GM21717 (cell line): ENCODE measurements at regions not wholly inside any gene's neighbourhood (a gene's known extent, or its start where the extent isn't known, plus 50 kb on each side); places are given as distances from the start of the nearest gene placed in this dataset.
"Not testable (repeated sequence)": the region's sequence is repeated elsewhere in the genome, so short reads cannot be mapped to it uniquely, and the experiment has no call there.

ENCODE experiments used
- ATAC-seq: cut with Tn5 transposase; IDR thresholded peaks from one replicate; pipeline ENCODE4 v1.9.1; 2021; ENCODE audit warnings: mild to moderate bottlenecking, moderate library complexity; ENCODE audit not compliant: unreplicated experiment

- no peak for ATAC-seq
These were observed 270.0 kb upstream of the SOX9 start for GRCh38 chr17:71850812-71851211.

- ATAC-seq = no peak
These were observed 265.8 kb upstream of the SOX9 start for GRCh38 chr17:71855010-71855409.

- no peak for ATAC-seq
These were observed 256.1 kb upstream of the SOX9 start for GRCh38 chr17:71864755-71865154.

- no peak for ATAC-seq
These were observed 254.7 kb upstream of the SOX9 start for GRCh38 chr17:71866095-71866494.

- ATAC-seq = no peak
These were observed 251.5 kb upstream of the SOX9 start for GRCh38 chr17:71869293-71869692.

- ATAC-seq = no peak
These were observed 250.8 kb upstream of the SOX9 start for GRCh38 chr17:71869841-71870545.

- no peak for ATAC-seq
These were observed 250.3 kb upstream of the SOX9 start for GRCh38 chr17:71870546-71870862.

GRCh38 chr17:71872843-71873485, 247.9 kb upstream of the SOX9 start:
- ATAC-seq = no peak

- not testable (repeated sequence) for ATAC-seq
These were observed 246.0 kb upstream of the SOX9 start for GRCh38 chr17:71874773-71875172.

GRCh38 chr17:71878271-71878670, 242.5 kb upstream of the SOX9 start:
- ATAC-seq = no peak

GRCh38 chr17:71878998-71879397, 241.8 kb upstream of the SOX9 start:
- ATAC-seq = no peak

GRCh38 chr17:71881041-71881440, 239.8 kb upstream of the SOX9 start:
- no peak for ATAC-seq

GRCh38 chr17:71881581-71881980, 239.2 kb upstream of the SOX9 start:
- no peak for ATAC-seq

- ATAC-seq = no peak
These were observed 237.6 kb upstream of the SOX9 start for GRCh38 chr17:71883258-71883657.

- ATAC-seq = no peak
These were observed 237.0 kb upstream of the SOX9 start for GRCh38 chr17:71883845-71884244.

GRCh38 chr17:71885662-71886061, 235.2 kb upstream of the SOX9 start:
- no peak for ATAC-seq

GRCh38 chr17:71899317-71899716, 221.5 kb upstream of the SOX9 start:
- ATAC-seq = no peak

GRCh38 chr17:71900621-71901229, 220.1 kb upstream of the SOX9 start:
- no peak for ATAC-seq

- no peak for ATAC-seq
These were observed 217.8 kb upstream of the SOX9 start for GRCh38 chr17:71902894-71903506.

- ATAC-seq = no peak
These were observed 215.3 kb upstream of the SOX9 start for GRCh38 chr17:71905376-71906031.

GRCh38 chr17:71909155-71909554, 211.7 kb upstream of the SOX9 start:
- no peak for ATAC-seq
